NB4 (cell line): ENCODE measurements at regions not wholly inside any gene's neighbourhood (a gene's known extent, or its start where the extent isn't known, plus 50 kb on each side); places are given as distances from the start of the nearest gene placed in this dataset.

Experiments used
- MYC ChIP-seq: IDR thresholded peaks from 2 replicates; pipeline ENCODE4 v1.6.1; 2011; ENCODE audit warnings: low read depth, low read length
- POLR2A ChIP-seq: IDR thresholded peaks from 2 replicates; pipeline ENCODE4 v1.6.1; 2011; ENCODE audit warnings: mild to moderate bottlenecking; ENCODE audit not compliant: insufficient read length; ENCODE audit errors: extremely low read depth
- TF ChIP-seq, protein P1 (sequence below): IDR thresholded peaks from one replicate; pipeline ENCODE4 v1.5.1; 2012; ENCODE audit warnings: low read depth, low read length

DNA sequence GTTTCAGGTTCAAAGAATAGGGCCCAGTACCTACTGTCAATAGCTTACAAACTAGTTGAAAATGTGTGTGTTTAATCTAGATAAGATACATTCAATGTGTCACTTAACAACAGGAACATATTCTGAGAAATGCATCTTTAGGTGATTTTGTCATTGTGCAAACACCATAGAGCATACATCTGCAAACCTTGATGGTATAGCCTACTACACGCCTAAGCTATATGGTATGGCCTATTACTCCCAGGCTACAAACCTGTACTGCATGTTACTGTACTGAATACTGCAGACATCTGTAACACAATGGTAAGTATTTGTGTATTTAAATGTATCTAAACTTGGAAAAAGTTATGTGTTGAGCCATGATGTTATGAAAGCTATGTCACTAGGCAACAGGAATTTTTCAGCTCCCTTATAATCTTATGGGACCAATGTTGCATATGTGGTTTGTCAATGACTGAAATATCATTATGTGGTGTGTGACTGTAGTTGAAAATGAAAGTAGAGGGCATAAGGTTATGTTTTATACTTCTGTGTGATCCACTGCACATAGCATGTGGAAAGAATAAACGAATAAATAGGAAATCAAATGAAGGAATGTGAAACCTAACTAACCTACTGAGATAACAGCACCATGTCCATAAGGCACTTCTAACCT, 129.0 kb upstream of the CAMK1G start:
- TF ChIP-seq, protein P1, sequence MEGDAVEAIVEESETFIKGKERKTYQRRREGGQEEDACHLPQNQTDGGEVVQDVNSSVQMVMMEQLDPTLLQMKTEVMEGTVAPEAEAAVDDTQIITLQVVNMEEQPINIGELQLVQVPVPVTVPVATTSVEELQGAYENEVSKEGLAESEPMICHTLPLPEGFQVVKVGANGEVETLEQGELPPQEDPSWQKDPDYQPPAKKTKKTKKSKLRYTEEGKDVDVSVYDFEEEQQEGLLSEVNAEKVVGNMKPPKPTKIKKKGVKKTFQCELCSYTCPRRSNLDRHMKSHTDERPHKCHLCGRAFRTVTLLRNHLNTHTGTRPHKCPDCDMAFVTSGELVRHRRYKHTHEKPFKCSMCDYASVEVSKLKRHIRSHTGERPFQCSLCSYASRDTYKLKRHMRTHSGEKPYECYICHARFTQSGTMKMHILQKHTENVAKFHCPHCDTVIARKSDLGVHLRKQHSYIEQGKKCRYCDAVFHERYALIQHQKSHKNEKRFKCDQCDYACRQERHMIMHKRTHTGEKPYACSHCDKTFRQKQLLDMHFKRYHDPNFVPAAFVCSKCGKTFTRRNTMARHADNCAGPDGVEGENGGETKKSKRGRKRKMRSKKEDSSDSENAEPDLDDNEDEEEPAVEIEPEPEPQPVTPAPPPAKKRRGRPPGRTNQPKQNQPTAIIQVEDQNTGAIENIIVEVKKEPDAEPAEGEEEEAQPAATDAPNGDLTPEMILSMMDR: no peak
- TF ChIP-seq MYC (no peak), POLR2A (no peak)
